OCI-LY3 (cell line): ENCODE measurements at regions not wholly inside any gene's neighbourhood (a gene's known extent, or its start where the extent isn't known, plus 50 kb on each side); places are given as distances from the start of the nearest gene placed in this dataset.

ENCODE experiments used
- EZH2phosphoT487 ChIP-seq: fragments of 200-600 bp; shearing (Covaris generic); IDR thresholded peaks from 2 replicates; pipeline ENCODE4 v1.6.1; 2018; ENCODE audit warnings: antibody characterized with exemption, mixed run types, low read depth
- TF ChIP-seq, protein P1 (sequence below): fragments of 200-600, 300-600 bp; sonication (generic); IDR thresholded peaks from 2 replicates; pipeline ENCODE4 v1.5.1; 2014; ENCODE audit warnings: antibody characterized with exemption, low read length, low read depth

DNA sequence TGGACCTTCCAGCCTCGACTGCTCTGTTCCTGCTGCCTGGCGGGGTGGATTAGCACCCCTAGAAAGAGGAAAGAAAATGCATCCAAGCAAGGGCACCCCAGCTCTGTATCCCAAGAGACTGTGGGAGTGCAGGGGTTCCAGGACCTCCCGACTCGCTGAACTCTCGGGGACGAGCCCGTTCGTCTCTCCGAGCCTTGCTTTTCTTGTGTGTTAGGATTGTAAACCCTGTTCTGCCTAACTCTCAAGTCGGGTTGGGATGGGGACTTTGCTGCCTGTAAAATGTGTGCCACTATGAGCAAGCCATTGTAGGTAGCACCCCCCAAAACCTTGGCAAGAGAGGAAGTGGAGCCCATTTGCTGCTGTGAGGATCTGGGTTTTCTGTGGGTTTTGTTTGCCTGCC lies 73.2 kb upstream of the VRK1 start:
- TF ChIP-seq, protein P1, sequence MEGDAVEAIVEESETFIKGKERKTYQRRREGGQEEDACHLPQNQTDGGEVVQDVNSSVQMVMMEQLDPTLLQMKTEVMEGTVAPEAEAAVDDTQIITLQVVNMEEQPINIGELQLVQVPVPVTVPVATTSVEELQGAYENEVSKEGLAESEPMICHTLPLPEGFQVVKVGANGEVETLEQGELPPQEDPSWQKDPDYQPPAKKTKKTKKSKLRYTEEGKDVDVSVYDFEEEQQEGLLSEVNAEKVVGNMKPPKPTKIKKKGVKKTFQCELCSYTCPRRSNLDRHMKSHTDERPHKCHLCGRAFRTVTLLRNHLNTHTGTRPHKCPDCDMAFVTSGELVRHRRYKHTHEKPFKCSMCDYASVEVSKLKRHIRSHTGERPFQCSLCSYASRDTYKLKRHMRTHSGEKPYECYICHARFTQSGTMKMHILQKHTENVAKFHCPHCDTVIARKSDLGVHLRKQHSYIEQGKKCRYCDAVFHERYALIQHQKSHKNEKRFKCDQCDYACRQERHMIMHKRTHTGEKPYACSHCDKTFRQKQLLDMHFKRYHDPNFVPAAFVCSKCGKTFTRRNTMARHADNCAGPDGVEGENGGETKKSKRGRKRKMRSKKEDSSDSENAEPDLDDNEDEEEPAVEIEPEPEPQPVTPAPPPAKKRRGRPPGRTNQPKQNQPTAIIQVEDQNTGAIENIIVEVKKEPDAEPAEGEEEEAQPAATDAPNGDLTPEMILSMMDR: no peak
- no peak for TF ChIP-seq EZH2phosphoT487
